AG04450 (cell line): ENCODE measurements at regions not wholly inside any gene's neighbourhood (a gene's known extent, or its start where the extent isn't known, plus 50 kb on each side); places are given as distances from the start of the nearest gene placed in this dataset.

Experiments used
- CTCF ChIA-PET: fragments of 300-600, 350-600 bp; formaldehyde crosslinking; extraction: SDS; loops from one replicate; lab custom pipeline; 2022; ENCODE audit warnings: antibody characterized with exemption, inconsistent platforms; lab: Charles Lee
- POLR2A ChIA-PET: fragments of 350-600 bp; formaldehyde crosslinking; extraction: SDS; loops from one replicate; lab custom pipeline; 2021; ENCODE audit warnings: antibody characterized with exemption, inconsistent platforms; lab: Yijun Ruan, JAX
- DNase-seq: peaks from one replicate; pipeline ENCODE4 v3.0.0-alpha.2; 2011; ENCODE audit warnings: low read depth, low spot score
- H3K27ac ChIP-seq: one replicate; pipeline ENCODE4 v1.5.1; 2012; ENCODE audit warnings: low read depth, low read length, control low read depth
- H3K27me3 ChIP-seq: one replicate; pipeline ENCODE4 v1.6.0; 2012; ENCODE audit warnings: low read length; ENCODE audit not compliant: control insufficient read depth, insufficient read depth
- H3K4me3 ChIP-seq: 2 replicates; pipeline ENCODE4 v1.5.1; 2011; ENCODE audit warnings: mild to moderate bottlenecking, low read depth, low read length, control low read depth
- H3K9me3 ChIP-seq: 2 replicates; pipeline ENCODE4 v1.5.1; 2012; ENCODE audit warnings: low read length; ENCODE audit not compliant: control insufficient read depth, insufficient read depth
- CTCF ChIP-seq: IDR thresholded peaks from 2 replicates; pipeline ENCODE4 v1.5.1; 2011; ENCODE audit warnings: low read depth, low read length, control low read depth, inconsistent platforms

GRCh38 chr2:35915261-35915660 is 440.3 kb upstream of the CRIM1 start:
- H3K4me3 ChIP-seq: no peak overlapping the region
- H3K27me3 ChIP-seq: no peaks in the 10 kb centered on the region
- CTCF ChIA-PET: no interaction called here
- no peak overlapping the region for H3K27ac ChIP-seq
- no peaks in the 10 kb centered on the region for H3K9me3 ChIP-seq
- POLR2A ChIA-PET: no interaction called here
- no peak for TF ChIP-seq CTCF
- no peak for DNase-seq

GRCh38 chr2:35891936-35892335 is 463.6 kb upstream of the CRIM1 start:
- ChIA-PET POLR2A (no interaction called here), CTCF (no interaction called here)
- H3K27ac ChIP-seq: no peak overlapping the region
- H3K4me3 ChIP-seq: no peak overlapping the region
- no peak for TF ChIP-seq CTCF
- H3K9me3 ChIP-seq: no peaks in the 10 kb centered on the region
- no peak for DNase-seq
- H3K27me3 ChIP-seq: no peaks in the 10 kb centered on the region

DNA sequence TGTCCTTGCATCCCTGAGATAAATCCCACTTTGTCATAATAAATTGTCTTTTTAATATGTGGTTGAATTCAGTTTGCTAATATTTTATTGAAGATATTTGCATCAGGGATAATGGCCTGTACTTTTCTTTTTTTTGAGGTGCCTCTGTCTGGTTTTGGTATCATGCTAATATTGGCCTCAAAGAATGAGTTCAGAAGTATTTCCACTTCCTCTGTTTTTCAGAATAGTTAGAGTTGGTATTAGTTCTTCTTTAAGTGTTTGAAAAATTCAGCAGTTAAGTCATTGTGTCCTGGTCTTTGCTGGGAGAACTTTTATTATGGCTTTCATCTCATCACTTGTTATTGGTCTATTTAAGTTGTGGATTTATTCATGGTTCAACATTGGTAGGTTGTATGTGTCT is 464.1 kb upstream of the CRIM1 start:
- H3K9me3 ChIP-seq: no peaks in the 10 kb centered on the region
- ChIA-PET CTCF (no interaction called here), POLR2A (no interaction called here)
- H3K4me3 ChIP-seq: no peak overlapping the region
- H3K27ac ChIP-seq: no peak overlapping the region
- no peaks in the 10 kb centered on the region for H3K27me3 ChIP-seq
- TF ChIP-seq CTCF: no peak
- no peak for DNase-seq

GRCh38 chr2:35887146-35887545 is 468.4 kb upstream of the CRIM1 start:
- H3K9me3 ChIP-seq: no peaks in the 10 kb centered on the region
- no peak overlapping the region for H3K27ac ChIP-seq
- no peaks in the 10 kb centered on the region for H3K27me3 ChIP-seq
- no peak overlapping the region for H3K4me3 ChIP-seq
- DNase-seq: no peak
- POLR2A ChIA-PET: no interaction called here
- TF ChIP-seq CTCF: no peak
- CTCF ChIA-PET: no interaction called here

GRCh38 chr2:35873921-35874320 is 481.7 kb upstream of the CRIM1 start:
- Histone ChIP-seq H3K27me3 (no peaks in the 10 kb centered on the region), H3K9me3 (no peaks in the 10 kb centered on the region), H3K4me3 (no peak overlapping the region), H3K27ac (no peak overlapping the region)
- ChIA-PET CTCF (no interaction called here), POLR2A (no interaction called here)
- TF ChIP-seq CTCF: no peak
- DNase-seq: no peak
